HEK293 (cell line): ENCODE measurements at regions not wholly inside any gene's neighbourhood (a gene's known extent, or its start where the extent isn't known, plus 50 kb on each side); places are given as distances from the start of the nearest gene placed in this dataset.

Source experiments
- CTCF ChIA-PET: fragments of 350-600 bp; formaldehyde crosslinking; extraction: SDS; loops from one replicate; lab custom pipeline; 2021; ENCODE audit warnings: antibody characterized with exemption; lab: Yijun Ruan, JAX
- POLR2A ChIA-PET: fragments of 300-600 bp; formaldehyde crosslinking; extraction: SDS; loops from one replicate; lab custom pipeline; 2020; ENCODE audit warnings: antibody characterized with exemption, inconsistent platforms; lab: Yijun Ruan, JAX
- H3K27ac ChIP-seq: fragments of 200-500 bp; sonication (Bioruptor generic); 2 replicates; pipeline ENCODE4 v1.5.1; 2014; ENCODE audit warnings: low read depth, low read length, control low read depth, inconsistent platforms; ENCODE audit errors: extremely low read depth
- H3K36me3 ChIP-seq, 2 experiments: fragments of 200-500 bp in 1 of 2; sonication (Bioruptor generic) in 1 of 2; 1 replicate in 1 of 2; 2 replicates in 1 of 2; pipeline ENCODE4 v1.5.1; 2014 to 2017; ENCODE audit warnings: inconsistent platforms in 2 of 2, low read length in 2 of 2; ENCODE audit not compliant: control insufficient read depth in 2 of 2, insufficient read depth in 1 of 2
- H3K4me1 ChIP-seq: fragments of 200-500 bp; sonication (Bioruptor generic); 2 replicates; pipeline ENCODE4 v1.5.1; 2014; ENCODE audit warnings: mild to moderate bottlenecking, low read length, inconsistent platforms; ENCODE audit not compliant: control insufficient read depth, insufficient read depth
- H3K4me3 ChIP-seq: 2 replicates; pipeline ENCODE4 v1.5.1; 2011; ENCODE audit warnings: low read depth, mild to moderate bottlenecking, control low read depth, low read length, moderate library complexity
- H3K9me3 ChIP-seq: fragments of 200-500 bp; sonication (Bioruptor generic); 2 replicates; pipeline ENCODE4 v1.5.1; 2014; ENCODE audit warnings: low read depth, low read length, inconsistent platforms; ENCODE audit not compliant: control insufficient read depth, insufficient read depth
- GLI4 ChIP-seq: fragments of 450-650 bp; formaldehyde crosslinking; IDR thresholded peaks from 2 replicates; pipeline ENCODE4 v1.5.1; 2016; ENCODE audit warnings: missing biosample characterization, missing genetic modification characterization
- KLF8 ChIP-seq: fragments of 450-650 bp; formaldehyde crosslinking; IDR thresholded peaks from 2 replicates; pipeline ENCODE4 v1.5.1; 2016; ENCODE audit warnings: missing biosample characterization, missing genetic modification characterization
- MEIS1 ChIP-seq: sonication (generic); formaldehyde crosslinking; IDR thresholded peaks from 2 replicates; pipeline ENCODE4 v1.8.1; 2022; ENCODE audit warnings: missing genetic modification reagents, mild to moderate bottlenecking, borderline replicate concordance
- SCRT2 ChIP-seq: fragments of 450-650 bp; formaldehyde crosslinking; IDR thresholded peaks from 2 replicates; pipeline ENCODE4 v1.5.1; 2016; ENCODE audit warnings: missing biosample characterization, missing genetic modification characterization
- SP3 ChIP-seq: fragments of 450-650 bp; formaldehyde crosslinking; IDR thresholded peaks from 2 replicates; pipeline ENCODE4 v1.5.1; 2016; ENCODE audit warnings: missing biosample characterization, missing genetic modification characterization
- WT1 ChIP-seq: fragments of 450-650 bp; formaldehyde crosslinking; IDR thresholded peaks from 2 replicates; pipeline ENCODE4 v1.5.1; 2016; ENCODE audit warnings: missing biosample characterization, missing genetic modification characterization
- YY2 ChIP-seq: fragments of 450-650 bp; formaldehyde crosslinking; IDR thresholded peaks from 2 replicates; pipeline ENCODE4 v1.5.1; 2016; ENCODE audit warnings: missing biosample characterization, missing genetic modification characterization
- ZBTB21 ChIP-seq: fragments of 450-650 bp; formaldehyde crosslinking; IDR thresholded peaks from 2 replicates; pipeline ENCODE4 v1.5.1; 2017; ENCODE audit warnings: missing biosample characterization, missing genetic modification characterization
- ZBTB7A ChIP-seq: fragments of 450-650 bp; formaldehyde crosslinking; IDR thresholded peaks from 2 replicates; pipeline ENCODE4 v1.5.1; 2016; ENCODE audit warnings: low read depth, missing biosample characterization, missing genetic modification characterization
- ZBTB8A ChIP-seq: fragments of 450-650 bp; formaldehyde crosslinking; IDR thresholded peaks from 2 replicates; pipeline ENCODE4 v1.5.1; 2016; ENCODE audit warnings: missing biosample characterization, missing genetic modification characterization
- ZNF132 ChIP-seq: fragments of 450-650 bp; formaldehyde crosslinking; IDR thresholded peaks from 2 replicates; pipeline ENCODE4 v1.5.1; 2017; ENCODE audit warnings: missing biosample characterization, missing genetic modification characterization, borderline replicate concordance
- ZNF155 ChIP-seq: fragments of 450-650 bp; formaldehyde crosslinking; IDR thresholded peaks from 2 replicates; pipeline ENCODE4 v1.5.1; 2016; ENCODE audit warnings: missing biosample characterization, missing genetic modification characterization
- ZNF16 ChIP-seq: fragments of 450-650 bp; formaldehyde crosslinking; IDR thresholded peaks from 2 replicates; pipeline ENCODE4 v1.5.1; 2016; ENCODE audit warnings: low read depth, missing biosample characterization, missing genetic modification characterization
- ZNF169 ChIP-seq: fragments of 450-650 bp; formaldehyde crosslinking; IDR thresholded peaks from 2 replicates; pipeline ENCODE4 v1.5.1; 2016; ENCODE audit warnings: missing biosample characterization, missing genetic modification characterization
- ZNF211 ChIP-seq: fragments of 450-650 bp; formaldehyde crosslinking; IDR thresholded peaks from 2 replicates; pipeline ENCODE4 v1.5.1; 2016; ENCODE audit warnings: low read depth, missing biosample characterization, missing genetic modification characterization
- ZNF23 ChIP-seq: fragments of 450-650 bp; formaldehyde crosslinking; IDR thresholded peaks from 2 replicates; pipeline ENCODE4 v1.5.1; 2016; ENCODE audit warnings: missing biosample characterization, missing genetic modification characterization, borderline replicate concordance
- ZNF24 ChIP-seq: fragments of 450-650 bp; formaldehyde crosslinking; IDR thresholded peaks from 2 replicates; pipeline ENCODE4 v1.5.1; 2016; ENCODE audit warnings: missing biosample characterization, missing genetic modification characterization
- ZNF350 ChIP-seq: fragments of 450-650 bp; formaldehyde crosslinking; IDR thresholded peaks from 2 replicates; pipeline ENCODE4 v1.5.0; 2017; ENCODE audit warnings: missing biosample characterization, mild to moderate bottlenecking, missing genetic modification characterization
- ZNF48 ChIP-seq: fragments of 450-650 bp; formaldehyde crosslinking; IDR thresholded peaks from 2 replicates; pipeline ENCODE4 v1.5.1; 2016; ENCODE audit warnings: missing biosample characterization, missing genetic modification characterization
- ZNF596 ChIP-seq: fragments of 450-650 bp; IDR thresholded peaks from 2 replicates; pipeline ENCODE4 v1.5.0; 2018; ENCODE audit warnings: missing biosample characterization, mild to moderate bottlenecking, missing genetic modification characterization, moderate library complexity
- ZNF610 ChIP-seq: fragments of 450-650 bp; formaldehyde crosslinking; IDR thresholded peaks from 2 replicates; pipeline ENCODE4 v1.5.1; 2016; ENCODE audit warnings: missing biosample characterization, missing genetic modification characterization, borderline replicate concordance
- ZNF660 ChIP-seq: fragments of 450-650 bp; IDR thresholded peaks from 2 replicates; pipeline ENCODE4 v1.5.1; 2018; ENCODE audit warnings: missing biosample characterization, mild to moderate bottlenecking, missing genetic modification characterization
- ZNF830 ChIP-seq: fragments of 450-650 bp; IDR thresholded peaks from 2 replicates; pipeline ENCODE4 v1.5.0; 2018; ENCODE audit warnings: missing biosample characterization, missing genetic modification characterization, low read depth, mild to moderate bottlenecking, moderate library complexity
- TF ChIP-seq, protein P1 (sequence below): fragments of 450-650 bp; formaldehyde crosslinking; conservative IDR thresholded peaks from 2 replicates; pipeline ENCODE4 v1.5.1; 2016; ENCODE audit warnings: low read depth, missing biosample characterization, missing genetic modification characterization

- Histone ChIP-seq H3K36me3 (no peaks in the 10 kb centered on the region), H3K27ac (no peak overlapping the region), H3K4me1 (0 out of 2 replicates have a peak, but pooled peaks cover 8% of the 10 kb centered on the region), H3K9me3 (no peaks in the 10 kb centered on the region), H3K4me3 (no peak overlapping the region)
- POLR2A ChIA-PET, result no interaction called here
- CTCF ChIA-PET, result no interaction called here
- TF ChIP-seq ZNF211 (tag by site-specific recombination) (no peak), ZNF48 (tag by site-specific recombination) (no peak), ZNF16 (tag by site-specific recombination) (no peak), MEIS1 (CRISPR knock-in tag) (no peak), ZNF350 (tag by site-specific recombination) (no peak), ZNF660 (tag by site-specific recombination) (no peak), ZNF155 (tag by site-specific recombination) (no peak), ZNF610 (tag by site-specific recombination) (no peak), ZNF830 (tag by site-specific recombination) (no peak), ZNF596 (tag by site-specific recombination) (no peak)
These were observed 201.4 kb downstream of the AASDH start for GRCh38 chr4:56185901-56186300.

DNA sequence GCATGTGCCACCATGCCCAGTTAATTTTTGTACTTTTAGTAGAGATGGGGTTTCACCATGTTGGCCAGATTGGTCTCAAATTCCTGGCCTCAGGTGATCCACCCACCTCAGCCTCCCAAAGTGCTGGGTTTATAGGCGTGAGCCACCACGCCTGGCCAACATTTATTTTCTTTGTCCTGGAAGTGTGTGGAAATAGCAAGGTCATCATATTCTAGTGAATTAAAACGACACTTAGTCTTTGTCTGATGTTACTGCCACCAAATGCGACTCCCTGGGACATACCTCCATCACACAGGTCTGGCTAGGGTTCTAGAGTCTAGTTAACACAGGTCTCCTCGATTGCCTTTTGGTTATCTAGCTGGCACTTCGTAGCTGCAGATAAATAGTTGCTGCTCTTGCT is 203.1 kb downstream of the AASDH start:
- POLR2A ChIA-PET, result no interaction called here
- H3K4me3 ChIP-seq, result no peak overlapping the region
- no peak for TF ChIP-seq ZBTB21
- TF ChIP-seq ZNF24 (tag by site-specific recombination), result no peak
- no peak for TF ChIP-seq KLF8
- TF ChIP-seq ZBTB7A (tag by site-specific recombination), result no peak
- TF ChIP-seq ZNF132, result no peak
- H3K27ac ChIP-seq, result no peak overlapping the region
- H3K4me1 ChIP-seq, result 0 out of 2 replicates have a peak, but pooled peaks cover 8% of the 10 kb centered on the region
- no peaks in the 10 kb centered on the region for H3K36me3 ChIP-seq
- CTCF ChIA-PET, result no interaction called here
- H3K9me3 ChIP-seq, result no peaks in the 10 kb centered on the region

- Histone ChIP-seq H3K9me3 (no peaks in the 10 kb centered on the region), H3K4me1 (0 out of 2 replicates have a peak, but pooled peaks cover 8% of the 10 kb centered on the region), H3K36me3 (no peaks in the 10 kb centered on the region), H3K4me3 (no peak overlapping the region), H3K27ac (no peak overlapping the region)
- ChIA-PET CTCF (no interaction called here), POLR2A (no interaction called here)
- TF ChIP-seq SP3 (tag by site-specific recombination) (no peak), ZNF169 (tag by site-specific recombination) (no peak), WT1 (tag by site-specific recombination) (no peak), SCRT2 (tag by site-specific recombination) (no peak), YY2 (tag by site-specific recombination) (no peak), ZNF23 (no peak), GLI4 (tag by site-specific recombination) (no peak), ZBTB8A (tag by site-specific recombination) (no peak)
- TF ChIP-seq, protein P1, sequence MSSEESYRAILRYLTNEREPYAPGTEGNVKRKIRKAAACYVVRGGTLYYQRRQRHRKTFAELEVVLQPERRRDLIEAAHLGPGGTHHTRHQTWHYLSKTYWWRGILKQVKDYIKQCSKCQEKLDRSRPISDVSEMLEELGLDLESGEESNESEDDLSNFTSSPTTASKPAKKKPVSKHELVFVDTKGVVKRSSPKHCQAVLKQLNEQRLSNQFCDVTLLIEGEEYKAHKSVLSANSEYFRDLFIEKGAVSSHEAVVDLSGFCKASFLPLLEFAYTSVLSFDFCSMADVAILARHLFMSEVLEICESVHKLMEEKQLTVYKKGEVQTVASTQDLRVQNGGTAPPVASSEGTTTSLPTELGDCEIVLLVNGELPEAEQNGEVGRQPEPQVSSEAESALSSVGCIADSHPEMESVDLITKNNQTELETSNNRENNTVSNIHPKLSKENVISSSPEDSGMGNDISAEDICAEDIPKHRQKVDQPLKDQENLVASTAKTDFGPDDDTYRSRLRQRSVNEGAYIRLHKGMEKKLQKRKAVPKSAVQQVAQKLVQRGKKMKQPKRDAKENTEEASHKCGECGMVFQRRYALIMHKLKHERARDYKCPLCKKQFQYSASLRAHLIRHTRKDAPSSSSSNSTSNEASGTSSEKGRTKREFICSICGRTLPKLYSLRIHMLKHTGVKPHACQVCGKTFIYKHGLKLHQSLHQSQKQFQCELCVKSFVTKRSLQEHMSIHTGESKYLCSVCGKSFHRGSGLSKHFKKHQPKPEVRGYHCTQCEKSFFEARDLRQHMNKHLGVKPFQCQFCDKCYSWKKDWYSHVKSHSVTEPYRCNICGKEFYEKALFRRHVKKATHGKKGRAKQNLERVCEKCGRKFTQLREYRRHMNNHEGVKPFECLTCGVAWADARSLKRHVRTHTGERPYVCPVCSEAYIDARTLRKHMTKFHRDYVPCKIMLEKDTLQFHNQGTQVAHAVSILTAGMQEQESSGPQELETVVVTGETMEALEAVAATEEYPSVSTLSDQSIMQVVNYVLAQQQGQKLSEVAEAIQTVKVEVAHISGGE, result no peak
These were observed 203.8 kb downstream of the AASDH start for GRCh38 chr4:56183344-56183959.
